ENCODE measurements at regions not wholly inside any gene's neighbourhood (a gene's known extent, or its start where the extent isn't known, plus 50 kb on each side); places are given as distances from the start of the nearest gene placed in this dataset.

- H3K27ac ChIP-seq (ENCODE audit: control insufficient read depth, insufficient read depth, low read length) = no peak overlapping the region
- H3K9me3 ChIP-seq (ENCODE audit: control insufficient read depth, low read depth, low read length) = no peaks in the 10 kb centered on the region
- TF ChIP-seq CTCF (optimal IDR thresholded peaks at IDR 0.05 in 1 of 3, IDR thresholded peaks at IDR 0.05 in 1 of 3, conservative IDR thresholded peaks at IDR 0.05 in 1 of 3; ENCODE audit: extremely low read depth in 1 of 3, insufficient read depth in 2 of 3, low read length in 3 of 3) = no peak
- TF ChIP-seq EZH2 (IDR thresholded peaks at IDR 0.05; ENCODE audit: low read length) = no peak
- dilution Hi-C loops (cut with MboI; ENCODE audit: extremely low pct_ligation_motif_present, low sequenced_read_pairs) = no loop called here
- H3K4me2 ChIP-seq (ENCODE audit: control insufficient read depth, extremely low read depth, insufficient read depth, low read depth, low read length) = no peak overlapping the region
- H3K4me3 ChIP-seq (ENCODE audit: control insufficient read depth in 2 of 3, extremely low read depth in 1 of 3, insufficient read depth in 2 of 3, low read depth in 1 of 3, low read length in 3 of 3) = no peak overlapping the region
- FAIRE-seq (no peak), DNase-seq (ENCODE audit: low read depth, low spot score) (no peak)
- no peaks in the 10 kb centered on the region for H4K20me1 ChIP-seq (ENCODE audit: control insufficient read depth, extremely low read depth, insufficient read depth, low read length)
- H3K36me3 ChIP-seq (ENCODE audit: control insufficient read depth in 2 of 2, extremely low read depth in 1 of 2, insufficient read depth in 2 of 2, low read length in 2 of 2) = no peaks in the 10 kb centered on the region
- no peaks in the 10 kb centered on the region for H3K9me1 ChIP-seq (ENCODE audit: control insufficient read depth, extremely low read depth, insufficient read depth, low read length)
- no peak overlapping the region for H3K9ac ChIP-seq (ENCODE audit: control insufficient read depth, extremely low read depth, insufficient read depth, low read length)
- no peaks in the 10 kb centered on the region for H3K79me2 ChIP-seq (ENCODE audit: control insufficient read depth, insufficient read depth, low read length)
- H3K27me3 ChIP-seq (ENCODE audit: control insufficient read depth, extremely low read depth, insufficient read depth, low read length) = no peaks in the 10 kb centered on the region
- no peak overlapping the region for H2AFZ ChIP-seq (ENCODE audit: control insufficient read depth, low read length)
- no peaks in the 10 kb centered on the region for H3K4me1 ChIP-seq (ENCODE audit: control insufficient read depth, extremely low read depth, insufficient read depth, low read length)
Observed at GRCh38 chr15:97194750-97195149, 765.8 kb upstream of the ARRDC4 start.

- Histone ChIP-seq H3K4me3 (ENCODE audit: control insufficient read depth in 2 of 3, extremely low read depth in 1 of 3, insufficient read depth in 2 of 3, low read depth in 1 of 3, low read length in 3 of 3) (no peak overlapping the region), H2AFZ (ENCODE audit: control insufficient read depth, low read length) (no peak overlapping the region), H3K9me3 (ENCODE audit: control insufficient read depth, low read depth, low read length) (no peaks in the 10 kb centered on the region), H3K4me1 (ENCODE audit: control insufficient read depth, extremely low read depth, insufficient read depth, low read length) (no peaks in the 10 kb centered on the region), H4K20me1 (ENCODE audit: control insufficient read depth, extremely low read depth, insufficient read depth, low read length) (no peaks in the 10 kb centered on the region), H3K9me1 (ENCODE audit: control insufficient read depth, extremely low read depth, insufficient read depth, low read length) (no peaks in the 10 kb centered on the region), H3K4me2 (ENCODE audit: control insufficient read depth, extremely low read depth, insufficient read depth, low read depth, low read length) (no peak overlapping the region), H3K36me3 (ENCODE audit: control insufficient read depth in 2 of 2, extremely low read depth in 1 of 2, insufficient read depth in 2 of 2, low read length in 2 of 2) (no peaks in the 10 kb centered on the region), H3K27ac (ENCODE audit: control insufficient read depth, insufficient read depth, low read length) (no peak overlapping the region), H3K79me2 (ENCODE audit: control insufficient read depth, insufficient read depth, low read length) (no peaks in the 10 kb centered on the region), H3K27me3 (ENCODE audit: control insufficient read depth, extremely low read depth, insufficient read depth, low read length) (no peaks in the 10 kb centered on the region), H3K9ac (ENCODE audit: control insufficient read depth, extremely low read depth, insufficient read depth, low read length) (no peak overlapping the region)
- dilution Hi-C loops (cut with MboI; ENCODE audit: extremely low pct_ligation_motif_present, low sequenced_read_pairs) = no loop called here
- no peak for TF ChIP-seq CTCF (optimal IDR thresholded peaks at IDR 0.05 in 1 of 3, IDR thresholded peaks at IDR 0.05 in 1 of 3, conservative IDR thresholded peaks at IDR 0.05 in 1 of 3; ENCODE audit: extremely low read depth in 1 of 3, insufficient read depth in 2 of 3, low read length in 3 of 3)
- TF ChIP-seq EZH2 (IDR thresholded peaks at IDR 0.05; ENCODE audit: low read length) = no peak
- DNase-seq (ENCODE audit: low read depth, low spot score) = no peak
- no peak for FAIRE-seq
Observed at GRCh38 chr15:97196048-97197014, 764.2 kb upstream of the ARRDC4 start.
